GM19351 (cell line): ENCODE measurements at regions not wholly inside any gene's neighbourhood (a gene's known extent, or its start where the extent isn't known, plus 50 kb on each side); places are given as distances from the start of the nearest gene placed in this dataset.
"Not testable (repeated sequence)": the region's sequence is repeated elsewhere in the genome, so short reads cannot be mapped to it uniquely, and the experiment has no call there.

Experiments used
- ATAC-seq: cut with Tn5 transposase; IDR thresholded peaks from one replicate; pipeline ENCODE4 v1.9.1; 2021; ENCODE audit warnings: mild to moderate bottlenecking, moderate library complexity; ENCODE audit not compliant: unreplicated experiment

DNA sequence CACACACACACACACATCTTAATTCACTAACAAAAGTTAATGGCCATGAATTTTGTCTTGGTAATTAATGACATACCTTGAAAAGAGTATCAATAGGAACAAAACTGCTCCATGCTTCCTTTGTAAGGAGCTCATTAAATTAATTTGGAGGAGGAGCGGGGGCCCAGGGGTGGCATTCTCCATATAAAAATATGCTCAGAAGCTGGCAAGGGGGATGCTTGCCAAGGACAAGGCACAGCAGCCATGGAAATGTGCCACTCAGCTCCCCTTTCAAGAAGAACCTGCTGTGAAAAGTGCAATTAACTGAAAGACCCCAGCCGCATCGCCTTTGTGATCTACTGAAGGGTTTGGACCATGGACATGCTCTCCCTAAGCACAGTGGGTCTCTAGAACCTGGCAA lies 385.9 kb upstream of the API5 start:
- no peak for ATAC-seq

DNA sequence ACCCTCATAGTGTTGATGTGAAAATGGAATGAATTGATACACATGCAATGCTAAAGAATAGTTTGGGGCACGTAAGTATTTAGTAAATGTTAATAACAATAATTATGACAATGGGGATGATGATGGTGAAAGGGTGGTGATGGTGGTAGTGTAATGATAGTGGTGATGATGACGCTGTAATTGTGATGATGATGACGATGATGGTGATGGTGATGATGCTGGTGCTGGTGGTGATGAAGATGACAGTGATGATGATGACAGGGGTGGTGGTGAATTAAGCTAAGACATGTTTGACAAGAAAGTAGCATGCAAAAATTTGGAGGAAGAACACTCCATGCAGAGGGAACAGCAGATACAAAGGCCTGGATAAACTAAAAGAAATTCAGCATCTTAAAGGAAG lies 364.4 kb upstream of the API5 start:
- no peak for ATAC-seq

DNA sequence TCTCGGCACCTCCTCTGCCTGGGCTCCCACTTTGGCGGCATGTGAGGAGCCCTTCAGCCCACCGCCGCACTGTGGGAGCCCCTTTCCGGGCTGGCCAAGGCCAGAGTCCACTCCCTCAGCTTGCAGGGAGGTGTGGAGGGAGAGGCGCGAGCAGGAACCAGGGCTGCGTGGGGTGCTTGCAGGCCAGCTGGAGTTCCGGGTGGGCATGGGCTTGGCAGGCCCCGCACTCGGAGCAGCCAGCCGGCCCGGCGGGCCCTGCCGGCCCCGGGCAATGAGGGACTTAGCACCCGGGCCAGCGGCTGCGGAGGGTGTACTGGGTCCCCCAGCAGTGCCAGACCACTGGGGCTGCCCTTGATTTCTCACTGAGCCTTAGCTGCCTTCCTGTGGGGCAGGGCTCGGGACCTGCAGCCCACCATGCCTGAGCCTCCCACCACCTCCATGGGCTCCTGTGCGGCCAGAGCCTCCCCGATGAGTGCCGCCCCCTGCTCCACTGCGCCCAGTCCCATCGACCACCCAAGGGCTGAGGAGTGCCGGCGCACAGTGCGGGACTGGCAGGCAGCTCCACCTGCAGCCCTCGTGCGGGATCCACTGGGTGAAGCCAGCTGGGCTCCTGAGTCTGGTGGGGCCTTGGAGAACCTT lies 361.9 kb upstream of the API5 start:
- ATAC-seq, result not testable (repeated sequence)

DNA sequence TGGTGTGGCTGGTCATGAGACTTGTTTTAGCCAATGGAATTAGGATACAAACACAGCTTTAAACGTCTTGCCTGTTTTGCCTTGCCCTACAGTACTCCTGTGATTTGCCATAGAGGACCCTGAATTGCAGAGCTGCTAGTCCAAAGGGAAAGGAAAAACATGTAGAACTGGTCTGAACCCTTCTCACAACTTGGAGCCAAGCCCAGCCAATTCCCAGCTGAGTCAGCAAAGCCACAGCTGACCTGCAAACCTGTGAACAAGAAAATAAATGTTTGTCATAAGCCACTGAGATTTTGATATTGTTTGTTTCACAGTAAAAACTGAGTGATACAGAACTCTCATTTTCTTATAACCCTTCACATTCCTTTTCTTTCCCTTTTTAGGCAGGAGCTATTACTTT lies 360.5 kb upstream of the API5 start:
- ATAC-seq, result no peak

DNA sequence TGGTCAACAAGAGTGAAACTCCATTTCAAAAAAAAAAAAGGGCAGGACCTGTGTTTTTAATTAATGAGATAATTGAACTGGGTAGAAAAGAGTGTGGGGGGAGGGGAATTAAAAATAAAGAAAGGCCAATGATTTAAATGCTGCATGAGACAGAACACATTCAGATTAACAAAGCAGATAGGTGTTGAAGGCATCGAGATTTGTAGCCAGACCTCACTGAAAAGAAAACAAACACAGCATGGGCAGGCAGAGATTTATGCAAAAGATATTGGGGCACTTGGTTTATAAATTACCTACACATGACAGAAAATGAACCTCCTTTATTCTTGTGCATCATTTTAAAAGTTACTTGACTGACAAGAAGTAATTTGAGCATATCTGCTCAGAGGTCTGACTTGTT lies 354.0 kb upstream of the API5 start:
- ATAC-seq, result no peak

DNA sequence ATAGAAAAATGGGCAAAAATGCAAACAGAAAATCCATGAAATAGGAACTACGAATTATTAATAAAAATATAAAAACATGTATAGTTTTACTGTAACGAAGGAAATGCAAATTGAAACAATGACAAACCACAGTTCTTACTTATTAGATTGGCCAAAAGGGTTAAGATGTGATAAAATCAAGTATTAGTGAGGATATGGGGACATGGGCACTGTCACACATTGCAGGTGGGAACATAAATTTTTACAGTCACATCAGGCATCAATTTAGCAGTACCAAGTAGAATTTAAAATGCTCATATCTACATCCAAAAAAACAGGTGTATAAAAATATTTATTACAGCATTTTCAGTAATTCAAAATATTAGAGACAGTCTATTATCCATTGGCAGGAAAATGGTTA lies 353.2 kb upstream of the API5 start:
- no peak for ATAC-seq

DNA sequence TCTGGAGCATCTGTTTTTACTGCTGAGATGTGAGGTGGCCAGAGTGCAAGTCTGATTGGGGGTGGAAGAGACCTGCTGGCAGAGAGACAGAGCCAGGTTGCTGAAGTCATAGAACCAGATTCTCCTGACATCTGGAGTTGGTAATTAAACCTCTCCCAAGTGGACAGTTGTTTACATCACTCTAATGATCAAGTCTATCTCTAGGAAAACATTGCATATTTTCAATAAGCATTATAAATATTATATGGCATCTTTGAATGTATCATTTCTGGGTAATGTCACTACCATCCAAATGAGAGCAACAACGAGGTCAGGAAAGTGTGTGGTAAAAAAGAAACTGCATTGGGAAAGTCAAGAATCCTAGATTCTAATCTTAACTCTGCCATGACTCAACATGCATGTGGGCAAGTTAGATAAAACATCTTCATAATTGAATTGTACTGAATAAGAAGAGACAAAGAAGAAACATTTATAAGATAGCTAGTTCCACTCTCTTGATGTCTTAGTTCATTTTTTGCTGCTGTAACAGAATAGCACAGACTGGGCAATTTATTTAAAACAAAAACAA lies 351.2 kb upstream of the API5 start:
- no peak for ATAC-seq

DNA sequence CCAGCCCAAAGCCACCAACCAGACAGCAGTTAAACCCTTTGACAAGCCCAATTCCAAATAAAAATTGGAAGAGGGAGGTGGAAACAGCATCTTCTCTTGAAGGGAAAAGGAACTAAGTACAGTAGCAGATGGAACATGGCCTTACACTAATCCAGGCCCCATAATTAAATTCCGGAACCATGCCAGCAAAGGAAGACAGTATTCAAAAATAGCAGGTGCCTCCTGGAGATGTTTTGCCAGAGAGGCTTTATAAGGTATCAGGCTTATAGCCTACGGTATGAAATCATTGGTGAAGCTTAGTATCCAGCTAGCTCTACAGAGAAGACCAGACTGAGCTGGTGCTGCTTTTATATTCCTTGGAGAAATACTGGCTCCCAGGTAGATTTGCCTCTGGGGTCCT lies 344.1 kb upstream of the API5 start:
- no peak for ATAC-seq

DNA sequence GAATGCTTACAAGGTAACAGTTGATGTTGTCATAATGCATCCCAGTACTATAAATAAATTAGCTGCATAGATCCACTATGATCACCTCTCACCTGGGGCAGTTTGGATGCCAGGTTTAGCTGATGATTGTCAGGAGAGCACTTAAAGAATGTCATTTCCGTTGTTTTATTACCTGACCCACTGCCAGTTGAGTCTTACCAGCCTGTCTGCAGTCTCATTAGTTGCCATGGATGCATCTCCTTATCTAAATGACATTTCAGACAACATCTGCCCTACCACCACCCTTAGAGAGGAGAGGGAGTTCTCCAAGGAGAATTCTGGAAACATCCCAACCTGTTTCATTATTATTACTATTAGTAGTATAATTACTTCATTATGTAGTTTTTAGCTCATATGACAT lies 339.1 kb upstream of the API5 start:
- no peak for ATAC-seq

DNA sequence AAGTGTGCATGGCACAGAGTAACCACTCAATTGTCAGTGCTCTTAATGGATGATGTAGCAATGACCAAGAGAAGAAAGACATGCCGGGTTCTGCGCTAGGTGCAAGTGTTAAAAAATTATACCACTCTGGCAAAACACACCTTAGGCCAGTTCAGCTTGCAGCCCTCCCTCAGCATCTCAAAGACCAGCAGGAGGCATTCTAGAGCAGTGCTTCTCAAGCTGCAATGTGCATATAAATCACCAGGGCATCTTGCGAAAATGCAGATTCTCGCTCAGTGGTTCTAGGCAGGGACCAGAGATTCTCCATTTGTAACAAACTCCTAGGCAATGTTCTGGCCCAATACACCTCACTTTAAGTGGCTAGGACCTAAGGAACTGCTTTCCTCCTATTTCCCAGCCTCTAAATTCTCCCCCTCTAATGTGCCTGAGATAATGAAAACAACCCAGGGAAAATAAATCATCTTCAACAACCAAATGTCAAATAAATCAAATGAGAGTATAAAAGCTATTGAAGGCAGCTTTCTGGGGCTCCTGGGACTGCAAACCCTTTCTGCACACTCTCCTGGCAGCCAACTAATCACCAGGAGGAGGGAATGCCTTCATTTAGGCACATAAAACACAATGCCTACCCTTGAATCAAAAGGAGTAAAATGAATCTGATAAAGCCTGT lies 337.2 kb upstream of the API5 start:
- ATAC-seq, result no peak

DNA sequence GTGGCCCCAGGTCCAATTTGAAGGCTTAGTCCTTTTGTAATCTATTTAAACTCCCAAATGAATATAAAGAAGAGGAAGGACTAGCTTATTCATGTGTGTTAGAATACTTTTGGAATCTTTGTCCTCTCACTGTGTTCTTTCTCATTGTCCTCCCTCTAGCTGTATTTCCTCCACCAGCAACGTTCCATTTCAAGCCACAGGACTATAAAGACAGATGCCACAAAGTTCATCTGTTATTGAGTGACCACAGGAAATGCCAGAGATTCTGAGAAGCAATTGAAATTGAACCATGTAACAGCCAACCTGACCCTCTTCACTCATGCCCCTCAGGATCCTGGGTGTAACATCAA lies 336.6 kb upstream of the API5 start:
- no peak for ATAC-seq

DNA sequence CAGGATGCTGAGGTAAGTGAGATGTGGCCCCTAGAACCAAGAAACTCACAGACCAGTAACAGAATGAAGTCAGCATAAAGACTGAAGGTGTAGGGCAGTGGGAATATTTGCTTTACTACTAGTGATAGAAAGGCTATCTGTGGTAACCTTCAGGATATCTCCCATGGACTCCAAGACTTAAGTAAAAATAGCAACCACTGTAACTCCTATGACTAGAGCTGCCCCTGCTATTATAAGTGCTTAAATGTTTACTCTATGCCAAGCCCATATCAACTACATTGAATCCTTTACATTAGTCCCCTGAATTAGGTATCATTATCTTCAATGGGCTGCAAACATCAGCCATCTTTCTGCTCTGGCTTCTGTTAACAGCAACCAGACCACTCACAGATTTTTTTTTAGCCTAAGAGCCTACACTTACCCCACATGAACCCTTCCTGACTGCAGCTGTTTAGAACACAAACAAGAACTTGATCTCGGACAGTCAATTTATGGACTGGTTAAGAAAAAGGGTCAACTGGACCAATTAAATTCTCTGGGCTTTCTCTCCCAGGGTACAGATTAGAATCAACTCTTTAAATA lies 335.1 kb upstream of the API5 start:
- ATAC-seq, result no peak

DNA sequence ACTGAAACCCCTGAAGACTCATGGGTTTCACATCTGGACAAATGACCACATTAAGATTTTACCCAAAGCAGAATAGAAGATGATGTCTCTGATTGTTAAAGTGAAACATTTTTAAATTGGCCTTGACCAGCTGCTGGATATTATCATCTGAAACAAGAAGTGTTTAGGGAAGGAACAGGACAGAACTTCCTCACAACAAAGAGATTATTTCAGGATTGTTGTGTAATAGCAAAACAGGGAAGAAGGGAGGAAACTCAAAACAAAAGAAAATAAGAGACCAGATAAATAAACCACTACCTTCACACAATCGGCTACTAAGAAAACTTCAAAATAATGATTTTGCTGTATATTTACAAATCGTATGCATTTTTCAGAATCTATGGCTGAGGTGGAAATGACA lies 319.2 kb upstream of the API5 start:
- ATAC-seq, result no peak

DNA sequence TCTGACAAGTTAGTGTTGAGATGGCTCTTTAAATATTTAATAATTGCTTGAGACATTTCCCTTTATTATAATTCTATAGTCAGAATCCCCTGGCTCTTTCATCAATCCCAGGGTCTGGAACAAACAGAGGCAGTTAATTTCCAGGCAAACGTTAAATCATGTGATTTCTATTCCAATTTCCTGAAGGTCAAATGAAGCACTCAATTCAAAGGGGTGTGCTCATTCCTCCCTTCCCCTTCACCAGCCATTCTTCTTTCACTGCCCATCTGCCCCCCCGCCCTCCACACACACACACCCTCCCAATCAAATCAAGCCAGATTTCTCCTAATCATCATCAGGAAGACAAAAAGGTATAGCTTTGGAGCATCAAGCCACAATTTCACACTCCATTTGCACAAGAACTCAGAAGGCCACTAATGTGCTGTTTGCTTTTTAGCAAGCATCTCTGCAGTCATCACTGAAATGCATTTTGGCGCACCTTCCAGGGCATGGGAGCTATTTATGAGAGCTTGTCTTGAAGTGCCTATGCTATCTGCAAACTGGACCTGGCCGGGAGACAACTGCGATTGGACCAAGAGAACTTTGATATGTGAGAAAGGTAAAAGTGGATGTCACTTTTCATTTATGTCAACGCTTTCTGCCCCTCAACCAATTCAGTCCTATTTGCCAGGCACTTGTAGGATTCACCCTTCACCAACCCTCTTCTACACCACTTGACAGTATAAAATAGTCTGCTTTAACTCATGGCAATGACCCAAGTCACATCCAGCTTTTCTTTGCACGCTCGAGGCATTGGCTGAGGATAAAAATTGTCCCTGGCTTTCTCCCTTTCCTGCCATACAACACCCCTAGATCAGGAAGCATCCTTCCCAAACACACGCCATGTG lies 315.1 kb upstream of the API5 start:
- ATAC-seq, result no peak

DNA sequence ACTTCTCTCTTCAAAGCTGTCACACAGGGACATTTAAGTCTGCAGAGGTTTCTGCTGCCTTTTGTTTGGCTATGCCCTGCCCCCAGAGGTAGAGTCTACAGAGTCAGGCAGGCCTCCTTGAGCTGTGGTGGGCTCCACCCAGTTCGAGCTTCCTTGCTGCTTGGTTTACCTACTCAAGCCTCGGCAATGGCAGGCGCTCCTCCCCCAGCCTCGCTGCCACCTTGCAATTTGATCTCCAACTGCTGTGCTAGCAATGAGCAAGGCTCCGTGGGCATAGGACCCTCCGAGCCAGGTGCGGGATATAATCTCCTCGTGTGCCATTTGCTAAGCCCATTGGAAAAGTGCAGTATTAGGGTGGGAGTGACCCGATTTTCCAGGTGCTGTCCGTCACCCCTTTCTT lies 306.9 kb upstream of the API5 start:
- not testable (repeated sequence) for ATAC-seq

DNA sequence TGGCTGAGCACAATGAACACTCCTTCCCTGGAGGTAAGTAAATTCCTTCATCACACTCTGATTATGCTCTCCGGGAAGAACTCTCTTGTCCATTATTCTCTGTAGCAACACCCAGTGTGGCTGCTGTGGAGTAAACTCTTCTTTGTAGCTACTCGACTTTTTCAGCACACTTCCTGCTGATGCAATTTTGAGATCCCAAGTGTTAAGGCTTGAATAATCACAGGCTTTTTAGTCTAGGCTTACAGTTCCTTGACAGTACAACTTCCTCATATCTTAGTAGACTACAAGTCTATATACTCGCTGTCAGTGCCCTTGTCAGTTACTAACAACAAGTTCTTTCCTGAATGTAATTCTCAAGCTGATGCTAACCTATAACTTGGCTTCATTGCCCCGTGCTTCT lies 301.8 kb upstream of the API5 start:
- ATAC-seq, result no peak

DNA sequence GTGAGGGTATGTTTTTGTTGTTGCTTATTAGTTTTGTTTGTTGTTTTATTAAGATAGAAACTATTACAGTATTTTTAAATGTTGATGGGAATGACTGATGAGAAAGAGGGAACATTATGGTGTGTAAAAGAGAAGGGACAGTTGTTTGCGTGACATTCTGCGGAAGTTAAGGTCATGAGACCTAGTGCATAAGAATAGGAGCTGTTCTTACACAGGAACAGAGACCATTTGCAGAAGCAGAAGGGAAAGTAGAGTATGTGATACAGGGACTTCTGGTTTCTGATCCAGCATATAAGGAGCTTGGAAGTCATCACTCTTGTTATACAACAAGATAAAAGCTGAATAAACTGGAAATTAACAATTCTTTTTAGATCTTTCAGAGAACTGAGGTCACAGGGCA lies 299.2 kb upstream of the API5 start:
- no peak for ATAC-seq

DNA sequence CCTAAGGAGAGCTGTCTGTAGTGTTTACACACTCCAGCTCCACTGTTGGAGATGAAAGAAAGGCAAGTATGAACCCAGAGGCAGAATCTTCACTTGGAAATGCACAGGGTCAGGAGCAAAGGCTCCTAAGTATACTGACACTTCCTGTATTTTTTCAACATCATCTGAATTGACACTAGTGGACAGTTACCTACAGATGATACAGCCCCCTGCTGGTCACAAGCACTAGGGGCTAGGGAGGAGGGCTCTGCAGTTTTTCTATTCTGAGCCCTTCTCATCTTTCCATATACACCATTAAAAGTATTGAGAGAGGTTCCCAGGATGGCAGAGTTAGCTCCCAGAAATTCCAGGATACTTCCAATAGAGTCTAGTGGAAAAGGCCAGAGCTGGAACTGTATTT lies 290.3 kb upstream of the API5 start:
- ATAC-seq, result peak; percentile 69

DNA sequence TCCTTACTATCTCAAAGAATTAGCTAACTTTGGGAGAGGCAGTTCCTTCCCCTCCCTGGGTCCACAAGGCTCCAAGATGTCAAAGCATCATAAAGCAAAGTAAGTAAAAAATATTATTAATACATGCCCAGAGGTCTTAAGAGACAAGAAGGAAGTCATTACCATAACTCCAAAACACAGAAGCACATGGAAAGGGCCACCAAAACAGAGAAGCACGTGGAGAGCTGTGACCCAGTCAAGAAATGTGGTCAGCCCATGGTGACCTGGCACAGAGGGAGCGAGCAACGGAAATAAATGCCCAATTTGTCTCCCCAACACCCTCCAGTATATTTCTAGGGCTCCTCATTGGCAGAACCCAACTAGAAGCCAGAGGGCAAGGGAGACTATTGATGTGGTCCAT lies 277.5 kb upstream of the API5 start:
- ATAC-seq, result no peak

DNA sequence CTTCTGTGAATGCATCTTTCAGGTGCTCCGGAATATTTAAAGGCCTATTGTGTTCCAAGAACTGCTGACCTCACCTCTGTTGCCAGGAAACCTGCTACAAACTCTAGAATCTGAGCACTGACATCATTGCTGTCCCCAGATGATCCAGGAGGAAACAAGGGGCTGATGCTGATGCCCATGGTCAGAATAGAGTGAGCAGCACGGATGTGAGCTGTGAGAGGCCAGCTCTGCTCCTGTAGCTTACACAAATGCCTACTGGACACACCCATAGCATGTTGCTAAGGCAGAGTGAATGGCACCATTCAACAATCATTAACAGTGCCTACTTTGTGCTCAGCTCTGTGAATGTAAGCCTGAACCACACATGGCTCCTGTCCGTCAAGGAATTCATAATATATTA lies 276.7 kb upstream of the API5 start:
- no peak for ATAC-seq

DNA sequence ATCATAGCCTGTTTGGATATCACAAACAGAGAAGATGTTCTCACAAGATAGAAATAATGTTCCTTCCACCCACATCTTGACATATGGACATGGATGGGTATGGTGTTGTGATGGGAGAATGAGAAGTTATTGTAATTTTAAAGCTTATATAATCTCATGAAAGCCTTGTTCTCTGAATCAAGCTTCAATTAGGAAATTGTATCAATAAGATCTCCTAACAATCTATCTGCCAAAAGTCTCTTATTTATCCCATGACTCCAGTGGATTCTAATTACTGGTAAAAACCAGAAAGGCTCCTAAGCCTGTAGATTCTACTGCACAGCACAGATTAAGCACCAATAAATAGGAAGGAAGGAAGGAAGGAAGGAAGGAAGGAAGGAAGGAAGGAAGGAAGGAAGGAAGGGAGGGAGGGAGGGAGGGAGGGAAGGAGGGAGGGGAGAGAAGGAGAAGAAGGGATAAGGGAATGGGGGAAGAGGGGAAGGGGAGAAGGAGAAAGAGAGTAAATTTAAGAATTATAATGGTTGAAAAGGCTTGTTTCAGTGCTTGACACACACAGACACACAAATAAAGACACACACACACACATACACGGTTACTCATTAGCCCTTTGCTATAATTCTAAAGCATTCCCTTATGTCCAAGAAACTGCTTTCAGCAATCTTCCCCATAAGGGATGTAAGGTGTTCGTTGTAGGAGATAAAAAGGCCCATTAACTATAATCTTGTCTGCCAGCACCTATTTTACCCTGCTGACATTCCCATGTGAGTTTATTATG lies 258.0 kb upstream of the API5 start:
- no peak for ATAC-seq
